Activated CD4-positive, CD25-positive, alpha-beta regulatory T cell treated with anti-CD3 and anti-CD28 coated beads, Interleukin-2, amount 50 U/mL, for 24 hours (primary cell): ENCODE measurements at regions not wholly inside any gene's neighbourhood (a gene's known extent, or its start where the extent isn't known, plus 50 kb on each side); places are given as distances from the start of the nearest gene placed in this dataset.

Experiments used
- ATAC-seq, 2 donors: fragments of 150-1000 bp; cut with Tn5 transposase; one replicate each; pipeline ENCODE4 v1.10.0; 2021; ENCODE audit warnings: mild to moderate bottlenecking in 1 of 2, moderate library complexity in 1 of 2

GRCh38 chr15:96390986-96391385, 60.5 kb downstream of the NR2F2 start:
- ATAC-seq = no peak

GRCh38 chr15:96392380-96393208, 62.1 kb downstream of the NR2F2 start:
- ATAC-seq = no peak

- ATAC-seq = no peak
Observed at GRCh38 chr15:96393209-96393513, 62.7 kb downstream of the NR2F2 start.

- no peak for ATAC-seq
Observed at GRCh38 chr15:96395687-96396086, 65.2 kb downstream of the NR2F2 start.

- no peak for ATAC-seq
Observed at GRCh38 chr15:96398776-96399175, 68.3 kb downstream of the NR2F2 start.

- no peak for ATAC-seq
Observed at GRCh38 chr15:96402403-96402802, 71.9 kb downstream of the NR2F2 start.

GRCh38 chr15:96403071-96403470, 72.6 kb downstream of the NR2F2 start:
- no peak for ATAC-seq

GRCh38 chr15:96403932-96404331, 73.4 kb downstream of the NR2F2 start:
- ATAC-seq = no peak

- no peak for ATAC-seq
Observed at GRCh38 chr15:96404560-96404959, 74.1 kb downstream of the NR2F2 start.

- ATAC-seq = no peak
Observed at GRCh38 chr15:96406291-96406690, 75.8 kb downstream of the NR2F2 start.

- ATAC-seq = no peak
Observed at GRCh38 chr15:96406701-96407100, 76.2 kb downstream of the NR2F2 start.

- ATAC-seq = no peak
Observed at GRCh38 chr15:96407482-96407881, 77.0 kb downstream of the NR2F2 start.

GRCh38 chr15:96408591-96409183, 78.2 kb downstream of the NR2F2 start:
- no peak for ATAC-seq

- ATAC-seq = no peak
Observed at GRCh38 chr15:96409215-96410138, 79.0 kb downstream of the NR2F2 start.

- no peak for ATAC-seq
Observed at GRCh38 chr15:96410175-96411055, 79.9 kb downstream of the NR2F2 start.

- no peak for ATAC-seq
Observed at GRCh38 chr15:96411056-96412031, 80.8 kb downstream of the NR2F2 start.

GRCh38 chr15:96412045-96412905, 81.8 kb downstream of the NR2F2 start:
- no peak for ATAC-seq

- no peak for ATAC-seq
Observed at GRCh38 chr15:96412906-96413231, 82.4 kb downstream of the NR2F2 start.

GRCh38 chr15:96413657-96414056, 83.2 kb downstream of the NR2F2 start:
- ATAC-seq = no peak

GRCh38 chr15:96414875-96415274, 84.4 kb downstream of the NR2F2 start:
- no peak for ATAC-seq
